ENCODE measurements at regions not wholly inside any gene's neighbourhood (a gene's known extent, or its start where the extent isn't known, plus 50 kb on each side); places are given as distances from the start of the nearest gene placed in this dataset.
"Not testable (repeated sequence)": the region's sequence is repeated elsewhere in the genome, so short reads cannot be mapped to it uniquely, and the experiment has no call there.

DNA sequence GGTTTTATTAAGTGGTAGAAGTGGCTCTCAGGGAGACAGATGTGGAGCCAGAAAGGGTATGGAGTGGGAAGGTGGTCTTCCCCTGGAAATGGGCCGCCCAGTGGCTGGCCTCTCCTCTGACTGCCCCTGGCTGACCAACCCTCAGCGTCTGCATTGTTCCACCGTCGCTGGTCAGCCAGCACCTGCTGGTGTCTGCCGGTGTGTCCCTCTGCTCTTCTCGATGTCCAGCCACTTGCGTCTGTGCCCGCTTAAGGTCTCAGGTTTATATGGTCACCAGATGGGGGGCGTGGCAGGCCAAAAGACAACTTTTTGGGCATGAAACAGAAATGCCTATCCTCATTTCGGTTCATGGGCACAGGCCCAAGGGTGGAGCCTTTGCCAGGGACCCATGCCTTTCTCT lies 1221.5 kb downstream of the JRKL start:
- TF ChIP-seq, protein P1, sequence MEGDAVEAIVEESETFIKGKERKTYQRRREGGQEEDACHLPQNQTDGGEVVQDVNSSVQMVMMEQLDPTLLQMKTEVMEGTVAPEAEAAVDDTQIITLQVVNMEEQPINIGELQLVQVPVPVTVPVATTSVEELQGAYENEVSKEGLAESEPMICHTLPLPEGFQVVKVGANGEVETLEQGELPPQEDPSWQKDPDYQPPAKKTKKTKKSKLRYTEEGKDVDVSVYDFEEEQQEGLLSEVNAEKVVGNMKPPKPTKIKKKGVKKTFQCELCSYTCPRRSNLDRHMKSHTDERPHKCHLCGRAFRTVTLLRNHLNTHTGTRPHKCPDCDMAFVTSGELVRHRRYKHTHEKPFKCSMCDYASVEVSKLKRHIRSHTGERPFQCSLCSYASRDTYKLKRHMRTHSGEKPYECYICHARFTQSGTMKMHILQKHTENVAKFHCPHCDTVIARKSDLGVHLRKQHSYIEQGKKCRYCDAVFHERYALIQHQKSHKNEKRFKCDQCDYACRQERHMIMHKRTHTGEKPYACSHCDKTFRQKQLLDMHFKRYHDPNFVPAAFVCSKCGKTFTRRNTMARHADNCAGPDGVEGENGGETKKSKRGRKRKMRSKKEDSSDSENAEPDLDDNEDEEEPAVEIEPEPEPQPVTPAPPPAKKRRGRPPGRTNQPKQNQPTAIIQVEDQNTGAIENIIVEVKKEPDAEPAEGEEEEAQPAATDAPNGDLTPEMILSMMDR (IDR thresholded peaks at IDR 0.05; ENCODE audit: low read depth, low read length) = no peak
- DNase-seq (ENCODE audit: extremely low read depth, low read depth) = no peak

DNA sequence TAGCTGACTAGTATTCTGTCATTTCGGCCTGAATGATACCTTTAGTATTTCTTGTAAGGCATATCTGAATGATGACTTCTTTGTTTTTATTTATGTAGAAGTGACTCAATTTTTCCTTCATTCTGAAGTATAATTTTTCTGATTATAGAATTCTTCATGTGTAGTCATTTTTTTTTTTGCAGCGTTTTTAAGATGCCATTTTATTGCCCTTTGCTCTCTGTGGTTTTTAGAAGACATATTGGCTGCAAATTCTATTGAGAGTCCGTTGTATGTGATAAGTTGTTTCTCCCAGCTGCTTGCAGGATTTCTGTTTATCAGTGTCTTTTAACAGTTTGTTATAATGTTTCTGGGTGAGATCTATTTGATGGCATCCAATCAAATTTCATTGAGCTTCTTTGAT lies 1224.8 kb downstream of the JRKL start:
- DNase-seq (ENCODE audit: extremely low read depth, low read depth) = no peak
- TF ChIP-seq, protein P1 (IDR thresholded peaks at IDR 0.05; ENCODE audit: low read depth, low read length) = no peak

DNA sequence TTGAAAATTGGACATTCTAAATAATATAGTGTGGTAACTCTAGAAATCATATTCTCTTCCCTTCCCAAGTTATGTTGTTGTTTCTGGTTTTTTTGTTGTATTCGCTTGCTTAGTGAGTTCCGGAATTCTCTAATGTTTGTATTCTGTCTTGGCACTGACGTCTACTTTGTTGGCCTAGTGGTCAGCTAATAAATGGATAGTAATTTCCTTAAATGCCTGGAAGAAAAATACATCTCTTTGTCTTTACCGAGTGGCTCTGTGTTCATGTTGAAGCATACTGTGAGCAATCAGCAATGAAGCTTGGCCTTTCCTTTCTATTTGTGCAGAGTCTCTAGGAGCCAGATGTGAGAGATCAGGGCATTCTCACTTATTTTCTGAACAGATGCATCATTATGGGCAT lies 1225.7 kb downstream of the JRKL start:
- DNase-seq (ENCODE audit: extremely low read depth, low read depth) = no peak
- TF ChIP-seq, protein P1 (IDR thresholded peaks at IDR 0.05; ENCODE audit: low read depth, low read length) = no peak

DNA sequence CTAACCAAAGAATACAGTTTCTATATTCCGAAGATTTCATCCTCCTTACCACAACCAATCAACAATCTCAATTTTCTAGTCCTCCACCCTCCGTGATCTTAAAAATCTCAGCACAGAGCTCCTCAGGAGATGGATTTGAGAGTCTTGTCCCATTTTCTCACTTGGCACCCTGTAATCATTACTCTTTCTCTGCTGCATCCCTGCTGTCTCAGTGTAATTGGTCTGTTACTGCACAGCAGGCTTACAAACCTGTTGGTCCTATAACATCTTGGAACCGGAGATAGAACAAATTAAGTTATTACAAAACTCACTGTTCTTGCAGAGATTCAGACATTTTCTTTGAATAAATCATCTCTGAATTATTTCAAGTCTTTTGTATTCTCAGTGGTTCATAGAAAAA lies 1227.2 kb downstream of the JRKL start:
- TF ChIP-seq, protein P1 (IDR thresholded peaks at IDR 0.05; ENCODE audit: low read depth, low read length) = no peak
- no peak for DNase-seq (ENCODE audit: extremely low read depth, low read depth)

DNA sequence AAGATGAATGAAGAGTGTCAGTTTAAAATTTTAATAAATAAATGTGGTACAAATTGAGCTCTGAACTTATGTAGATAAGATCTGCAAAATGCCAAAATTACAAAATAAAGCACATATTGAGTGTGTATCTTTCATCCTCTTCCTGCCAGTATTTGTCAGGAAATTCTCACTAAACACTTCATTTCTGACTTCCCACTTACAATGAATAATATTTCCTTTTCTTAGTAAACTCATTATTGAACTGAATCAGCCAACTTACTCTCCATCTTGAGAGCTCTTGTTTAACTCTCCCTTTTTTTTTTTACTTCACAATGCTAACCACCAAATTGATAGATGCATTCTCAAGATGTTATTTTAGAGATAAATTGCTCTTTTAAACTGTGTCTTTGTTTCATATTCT lies 1230.2 kb downstream of the JRKL start:
- TF ChIP-seq, protein P1 (IDR thresholded peaks at IDR 0.05; ENCODE audit: low read depth, low read length) = no peak
- DNase-seq (ENCODE audit: extremely low read depth, low read depth) = no peak

DNA sequence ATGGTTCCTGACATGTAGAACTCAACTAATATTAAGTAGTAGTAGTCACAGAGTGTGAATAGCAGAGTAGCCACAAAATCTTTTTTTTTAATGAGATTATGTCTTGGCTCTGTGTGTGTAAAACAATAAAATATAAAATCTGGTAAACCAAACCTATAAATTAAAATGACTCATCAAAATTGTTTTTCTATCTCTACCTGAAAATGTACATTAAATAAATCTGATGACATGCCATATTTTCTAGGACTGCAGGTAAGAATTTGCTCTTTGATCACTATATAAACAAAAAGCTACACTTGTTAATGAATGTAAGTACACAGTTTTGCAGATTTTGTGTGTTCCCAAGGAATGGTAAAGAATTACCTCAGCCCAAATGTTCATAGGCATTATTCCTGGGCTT lies 1231.5 kb downstream of the JRKL start:
- TF ChIP-seq, protein P1 (IDR thresholded peaks at IDR 0.05; ENCODE audit: low read depth, low read length) = no peak
- DNase-seq (ENCODE audit: extremely low read depth, low read depth) = no peak

DNA sequence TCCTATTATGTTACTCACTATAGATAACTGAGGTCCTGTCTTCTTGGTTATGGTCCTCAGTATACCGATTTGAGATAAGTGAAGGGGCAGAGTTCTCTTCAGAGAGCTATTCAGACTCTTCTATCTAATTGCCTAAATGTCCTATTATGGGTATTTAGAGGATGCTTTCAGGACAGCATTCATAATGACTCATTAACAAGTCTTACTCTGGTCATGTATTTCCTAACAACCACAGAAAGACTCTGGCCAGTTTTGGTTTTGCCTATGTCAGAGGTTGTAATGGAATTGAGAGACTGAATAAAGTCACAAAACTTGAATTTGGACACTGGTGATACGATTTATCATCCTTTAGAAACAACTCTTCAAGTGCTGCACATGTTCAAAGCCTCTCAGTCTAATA lies 1233.0 kb downstream of the JRKL start:
- TF ChIP-seq, protein P1 (IDR thresholded peaks at IDR 0.05; ENCODE audit: low read depth, low read length) = no peak
- no peak for DNase-seq (ENCODE audit: extremely low read depth, low read depth)

DNA sequence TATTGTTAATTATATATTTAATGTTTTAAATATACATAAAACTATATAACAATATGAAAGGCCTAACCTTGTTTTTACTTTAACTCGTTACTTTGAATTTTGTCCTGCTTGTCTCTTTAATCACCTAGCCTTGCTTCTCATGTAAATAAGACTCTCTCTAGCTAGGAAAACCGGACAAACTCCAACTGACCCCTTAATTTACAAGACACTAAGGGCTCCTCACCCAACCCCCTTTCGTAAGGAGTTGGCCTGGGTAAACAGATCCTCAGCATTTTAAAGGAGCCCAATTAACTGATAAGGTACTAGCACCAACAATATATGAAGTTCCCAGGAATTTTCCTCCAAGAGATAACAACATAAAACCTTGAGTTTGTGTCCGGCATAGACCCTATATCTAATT lies 1246.9 kb downstream of the JRKL start:
- DNase-seq (ENCODE audit: extremely low read depth, low read depth) = not testable (repeated sequence)

Data from AG09319 (cell line).